Astrocyte (in vitro differentiated cells and primary cell): ENCODE measurements at regions not wholly inside any gene's neighbourhood (a gene's known extent, or its start where the extent isn't known, plus 50 kb on each side); places are given as distances from the start of the nearest gene placed in this dataset.

Experiments
- EZH2 ChIP-seq: IDR thresholded peaks from 2 replicates; pipeline ENCODE4 v1.6.1; 2012; ENCODE audit warnings: mild to moderate bottlenecking, low read length, inconsistent platforms; ENCODE audit not compliant: insufficient read depth
- TF ChIP-seq, protein P1 (sequence below): IDR thresholded peaks from 2 replicates; pipeline ENCODE4 v1.5.1; 2011; ENCODE audit warnings: low read depth, mild to moderate bottlenecking, inconsistent platforms, low read length, moderate library complexity; ENCODE audit not compliant: insufficient read depth

DNA sequence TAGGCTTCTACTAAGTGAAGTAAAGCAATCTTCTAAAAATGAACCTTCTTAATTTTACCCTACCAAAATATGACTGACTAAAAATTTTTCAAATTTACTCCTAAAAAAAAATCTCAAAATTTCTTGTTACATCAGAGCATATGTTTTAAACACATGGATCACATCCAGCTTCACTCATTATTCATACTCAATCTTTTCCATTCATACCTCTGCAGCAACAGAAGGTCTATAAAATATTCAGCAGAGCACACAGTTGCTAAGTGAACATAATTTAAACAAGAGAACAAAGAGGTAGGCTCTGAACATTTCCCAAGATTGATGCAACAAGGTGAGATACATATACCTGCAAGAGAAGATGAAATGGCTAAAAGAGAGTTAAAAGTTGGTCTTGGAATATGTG, 213.9 kb downstream of the SOD2 start:
- TF ChIP-seq EZH2, result no peak
- TF ChIP-seq, protein P1, sequence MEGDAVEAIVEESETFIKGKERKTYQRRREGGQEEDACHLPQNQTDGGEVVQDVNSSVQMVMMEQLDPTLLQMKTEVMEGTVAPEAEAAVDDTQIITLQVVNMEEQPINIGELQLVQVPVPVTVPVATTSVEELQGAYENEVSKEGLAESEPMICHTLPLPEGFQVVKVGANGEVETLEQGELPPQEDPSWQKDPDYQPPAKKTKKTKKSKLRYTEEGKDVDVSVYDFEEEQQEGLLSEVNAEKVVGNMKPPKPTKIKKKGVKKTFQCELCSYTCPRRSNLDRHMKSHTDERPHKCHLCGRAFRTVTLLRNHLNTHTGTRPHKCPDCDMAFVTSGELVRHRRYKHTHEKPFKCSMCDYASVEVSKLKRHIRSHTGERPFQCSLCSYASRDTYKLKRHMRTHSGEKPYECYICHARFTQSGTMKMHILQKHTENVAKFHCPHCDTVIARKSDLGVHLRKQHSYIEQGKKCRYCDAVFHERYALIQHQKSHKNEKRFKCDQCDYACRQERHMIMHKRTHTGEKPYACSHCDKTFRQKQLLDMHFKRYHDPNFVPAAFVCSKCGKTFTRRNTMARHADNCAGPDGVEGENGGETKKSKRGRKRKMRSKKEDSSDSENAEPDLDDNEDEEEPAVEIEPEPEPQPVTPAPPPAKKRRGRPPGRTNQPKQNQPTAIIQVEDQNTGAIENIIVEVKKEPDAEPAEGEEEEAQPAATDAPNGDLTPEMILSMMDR, result no peak
